ENCODE measurements at regions not wholly inside any gene's neighbourhood (a gene's known extent, or its start where the extent isn't known, plus 50 kb on each side); places are given as distances from the start of the nearest gene placed in this dataset.

DNA sequence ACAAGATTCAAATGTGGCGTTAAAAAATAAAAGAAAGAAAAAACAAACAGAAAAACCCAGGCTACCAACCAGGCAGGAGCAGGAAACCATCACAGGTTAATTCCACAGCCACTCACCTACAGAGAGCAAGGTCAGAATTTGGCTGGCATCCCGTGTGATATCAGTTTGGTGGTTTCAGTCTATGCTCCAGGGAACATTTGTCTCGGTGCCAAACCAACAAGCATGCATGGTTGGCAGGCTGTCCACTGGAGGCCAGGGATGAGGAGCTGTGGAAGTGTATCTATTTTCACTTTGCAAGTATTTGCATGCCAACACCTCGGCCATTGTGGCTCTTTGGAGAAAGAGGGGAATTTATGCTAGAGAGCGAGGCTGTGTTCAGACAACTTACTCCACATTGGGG, 53.1 kb upstream of the PROX1 start:
- H3K27ac ChIP-seq (ENCODE audit: low read length) = no peak overlapping the region
- DNase-seq (ENCODE audit: low read depth, low spot score) (no peak), ATAC-seq (no peak)
- in situ Hi-C loops (cut with HindIII; ENCODE audit: low pct_unique_long_range_greater_than_20kb, low sequenced_read_pairs) (no loop called here), intact Hi-C loops (cut with micrococcal nuclease; ENCODE audit: unreplicated experiment) (no loop called here)
- H3K4me1 ChIP-seq (ENCODE audit: control insufficient read depth, insufficient read depth, low read length) = no peaks in the 10 kb centered on the region
- no peaks in the 10 kb centered on the region for H3K36me3 ChIP-seq (ENCODE audit: control insufficient read depth, insufficient read depth, low read length)
- TF ChIP-seq, protein P1, sequence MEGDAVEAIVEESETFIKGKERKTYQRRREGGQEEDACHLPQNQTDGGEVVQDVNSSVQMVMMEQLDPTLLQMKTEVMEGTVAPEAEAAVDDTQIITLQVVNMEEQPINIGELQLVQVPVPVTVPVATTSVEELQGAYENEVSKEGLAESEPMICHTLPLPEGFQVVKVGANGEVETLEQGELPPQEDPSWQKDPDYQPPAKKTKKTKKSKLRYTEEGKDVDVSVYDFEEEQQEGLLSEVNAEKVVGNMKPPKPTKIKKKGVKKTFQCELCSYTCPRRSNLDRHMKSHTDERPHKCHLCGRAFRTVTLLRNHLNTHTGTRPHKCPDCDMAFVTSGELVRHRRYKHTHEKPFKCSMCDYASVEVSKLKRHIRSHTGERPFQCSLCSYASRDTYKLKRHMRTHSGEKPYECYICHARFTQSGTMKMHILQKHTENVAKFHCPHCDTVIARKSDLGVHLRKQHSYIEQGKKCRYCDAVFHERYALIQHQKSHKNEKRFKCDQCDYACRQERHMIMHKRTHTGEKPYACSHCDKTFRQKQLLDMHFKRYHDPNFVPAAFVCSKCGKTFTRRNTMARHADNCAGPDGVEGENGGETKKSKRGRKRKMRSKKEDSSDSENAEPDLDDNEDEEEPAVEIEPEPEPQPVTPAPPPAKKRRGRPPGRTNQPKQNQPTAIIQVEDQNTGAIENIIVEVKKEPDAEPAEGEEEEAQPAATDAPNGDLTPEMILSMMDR (IDR thresholded peaks at IDR 0.05) = no peak
- no peak for TF ChIP-seq REST (IDR thresholded peaks at IDR 0.05; ENCODE audit: insufficient read depth in 1 of 2, low read depth in 2 of 2, low read length in 1 of 2)
- TF ChIP-seq SIN3A (IDR thresholded peaks at IDR 0.05; ENCODE audit: borderline replicate concordance, insufficient read depth, low read depth, low read length) = no peak
- TF ChIP-seq TCF7L2 (IDR thresholded peaks at IDR 0.05; ENCODE audit: low read depth, low read length) = no peak
- TF ChIP-seq POLR2AphosphoS5 (IDR thresholded peaks at IDR 0.05; ENCODE audit: low read depth, low read length) = no peak
- H3K4me3 ChIP-seq (ENCODE audit: low read depth in 2 of 2, low read length in 2 of 2) = no peak overlapping the region
- no peaks in the 10 kb centered on the region for H3K9me3 ChIP-seq (ENCODE audit: control insufficient read depth, insufficient read depth, low read depth, low read length)
- H3K27me3 ChIP-seq (ENCODE audit: control insufficient read depth, insufficient read depth, low read length) = no peaks in the 10 kb centered on the region
- ChIA-PET POLR2A (no interaction called here), CTCF (no interaction called here)
- BruUV-seq (replicated peaks) = no TSS peak

DNA sequence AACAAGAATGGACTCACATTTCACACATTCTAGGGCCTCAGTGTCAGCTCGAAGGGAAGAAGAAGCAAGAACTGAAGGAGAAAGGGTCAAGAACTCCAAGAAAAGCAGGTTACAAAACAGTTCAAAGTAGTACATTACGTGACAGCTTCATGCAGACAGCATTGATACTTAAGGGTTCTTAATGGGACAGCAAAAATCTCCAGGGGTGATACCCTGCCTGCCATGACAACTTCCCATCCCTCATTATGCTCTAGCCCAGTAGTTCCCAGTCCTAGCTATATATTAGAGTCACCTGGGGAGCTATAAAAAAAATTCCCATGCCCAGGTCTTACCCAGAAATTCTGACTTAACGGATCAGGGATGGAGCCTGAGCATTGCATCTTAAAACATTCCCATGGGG, 51.2 kb upstream of the PROX1 start:
- Histone ChIP-seq H3K4me1 (ENCODE audit: control insufficient read depth, insufficient read depth, low read length) (no peaks in the 10 kb centered on the region), H3K27me3 (ENCODE audit: control insufficient read depth, insufficient read depth, low read length) (no peaks in the 10 kb centered on the region), H3K4me3 (ENCODE audit: low read depth in 2 of 2, low read length in 2 of 2) (no peak overlapping the region), H3K36me3 (ENCODE audit: control insufficient read depth, insufficient read depth, low read length) (no peaks in the 10 kb centered on the region), H3K27ac (ENCODE audit: low read length) (no peak overlapping the region), H3K9me3 (ENCODE audit: control insufficient read depth, insufficient read depth, low read depth, low read length) (no peaks in the 10 kb centered on the region)
- intact Hi-C loops (cut with micrococcal nuclease; ENCODE audit: unreplicated experiment) (no loop called here), in situ Hi-C loops (cut with HindIII; ENCODE audit: low pct_unique_long_range_greater_than_20kb, low sequenced_read_pairs) (no loop called here)
- no TSS peak for BruUV-seq (replicated peaks)
- no peak for DNase-seq (ENCODE audit: low read depth, low spot score)
- ATAC-seq = no peak
- no peak for TF ChIP-seq TCF7L2 (IDR thresholded peaks at IDR 0.05; ENCODE audit: low read depth, low read length)
- TF ChIP-seq SIN3A (IDR thresholded peaks at IDR 0.05; ENCODE audit: borderline replicate concordance, insufficient read depth, low read depth, low read length) = no peak
- TF ChIP-seq, protein P1 (IDR thresholded peaks at IDR 0.05) = no peak
- no peak for TF ChIP-seq REST (IDR thresholded peaks at IDR 0.05; ENCODE audit: insufficient read depth in 1 of 2, low read depth in 2 of 2, low read length in 1 of 2)
- no peak for TF ChIP-seq POLR2AphosphoS5 (IDR thresholded peaks at IDR 0.05; ENCODE audit: low read depth, low read length)
- ChIA-PET CTCF (interaction anchor here (0.6 kb wide), 1 partner anchor 1005 kb away, joined by 3 read pairs; no protein-coding TSS in a partner anchor), POLR2A (no interaction called here)

Data from Panc1 (cell line).